ENCODE measurements at regions not wholly inside any gene's neighbourhood (a gene's known extent, or its start where the extent isn't known, plus 50 kb on each side); places are given as distances from the start of the nearest gene placed in this dataset.

GRCh38 chr9:11735391-11735790 lies 957.8 kb upstream of the TYRP1 start:
- no peak for DNase-seq

GRCh38 chr9:11742471-11742870 lies 950.7 kb upstream of the TYRP1 start:
- DNase-seq = no peak

GRCh38 chr9:11743356-11743755 lies 949.8 kb upstream of the TYRP1 start:
- DNase-seq = no peak

GRCh38 chr9:11749396-11749795 lies 943.8 kb upstream of the TYRP1 start:
- no peak for DNase-seq

GRCh38 chr9:11755951-11756350 lies 937.2 kb upstream of the TYRP1 start:
- DNase-seq = no peak

- no peak for DNase-seq
Measured at GRCh38 chr9:11757408-11757807, 935.8 kb upstream of the TYRP1 start.

GRCh38 chr9:11758016-11758415 lies 935.2 kb upstream of the TYRP1 start:
- DNase-seq = no peak

- no peak for DNase-seq
Measured at GRCh38 chr9:11779971-11780370, 913.2 kb upstream of the TYRP1 start.

- DNase-seq = no peak
Measured at GRCh38 chr9:11792870-11793269, 900.3 kb upstream of the TYRP1 start.

- DNase-seq = no peak
Measured at GRCh38 chr9:11794984-11795383, 898.2 kb upstream of the TYRP1 start.

- DNase-seq = no peak
Measured at GRCh38 chr9:11805969-11806368, 887.2 kb upstream of the TYRP1 start.

GRCh38 chr9:11821306-11821975 lies 871.7 kb upstream of the TYRP1 start:
- DNase-seq = no peak

- no peak for DNase-seq
Measured at GRCh38 chr9:11828201-11828600, 865.0 kb upstream of the TYRP1 start.

- no peak for DNase-seq
Measured at GRCh38 chr9:11833056-11833455, 860.1 kb upstream of the TYRP1 start.

- DNase-seq = no peak
Measured at GRCh38 chr9:11868795-11869194, 824.4 kb upstream of the TYRP1 start.

GRCh38 chr9:11871852-11872251 lies 821.3 kb upstream of the TYRP1 start:
- no peak for DNase-seq

GRCh38 chr9:11872471-11872870 lies 820.7 kb upstream of the TYRP1 start:
- DNase-seq = no peak

GRCh38 chr9:11874414-11874813 lies 818.8 kb upstream of the TYRP1 start:
- no peak for DNase-seq

GRCh38 chr9:11892401-11892800 lies 800.8 kb upstream of the TYRP1 start:
- no peak for DNase-seq

GRCh38 chr9:11893331-11893730 lies 799.9 kb upstream of the TYRP1 start:
- DNase-seq = no peak

- no peak for DNase-seq
Measured at GRCh38 chr9:11894136-11894535, 799.0 kb upstream of the TYRP1 start.

- no peak for DNase-seq
Measured at GRCh38 chr9:11902610-11903009, 790.6 kb upstream of the TYRP1 start.

- DNase-seq = no peak
Measured at GRCh38 chr9:11915699-11916098, 777.5 kb upstream of the TYRP1 start.

GRCh38 chr9:11928871-11929321 lies 764.3 kb upstream of the TYRP1 start:
- DNase-seq = no peak

- DNase-seq = no peak
Measured at GRCh38 chr9:11931109-11931508, 762.1 kb upstream of the TYRP1 start.
